ENCODE measurements at regions not wholly inside any gene's neighbourhood (a gene's known extent, or its start where the extent isn't known, plus 50 kb on each side); places are given as distances from the start of the nearest gene placed in this dataset.

DNA sequence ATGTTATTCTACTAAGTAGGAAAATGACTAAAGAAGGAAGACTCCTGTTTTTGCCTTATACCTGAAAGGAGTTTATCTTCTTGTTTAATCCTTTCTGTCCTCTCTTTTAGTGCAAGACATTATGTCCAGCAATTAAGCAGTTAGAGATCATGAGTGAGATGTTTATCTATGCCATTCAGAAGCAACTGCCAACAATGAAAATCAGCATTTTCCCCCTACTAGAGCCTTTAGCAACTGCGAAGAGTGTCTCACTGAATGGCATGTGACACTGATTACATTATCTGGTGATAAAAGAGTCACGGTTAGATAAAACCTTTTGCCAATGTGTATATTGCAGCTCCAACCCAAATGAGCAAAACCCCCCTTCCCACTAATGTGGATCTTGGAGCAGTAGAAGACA, 357.7 kb upstream of the SYT4 start:
- ATAC-seq (ENCODE audit: insufficient read depth, low FRiP score): no peak
- Histone ChIP-seq H3K4me3 (no peak overlapping the region), H3K4me1 (ENCODE audit: control insufficient read depth in 5 of 5, insufficient read depth in 5 of 5, low read length in 5 of 5) (peaks cover 0 to 17% (median 0%) of the 10 kb centered on the region in 5 donors), H3K9me3 (ENCODE audit: control insufficient read depth in 4 of 4, insufficient read depth in 3 of 4, low read length in 3 of 4) (peaks cover 0 to 4% (median 0%) of the 10 kb centered on the region in 4 donors), H3K36me3 (ENCODE audit: control insufficient read depth in 4 of 4, insufficient read depth in 4 of 4, low read length in 4 of 4) (no peaks in the 10 kb centered on the region), H3K27me3 (ENCODE audit: control insufficient read depth in 3 of 3, insufficient read depth in 3 of 3, low read length in 2 of 3) (no peaks in the 10 kb centered on the region), H3K27ac (ENCODE audit: low read depth in 1 of 2, low read length in 1 of 2) (no peak overlapping the region), H3K9ac (ENCODE audit: insufficient read depth in 1 of 2, low read length in 2 of 2) (no peak overlapping the region)
- 65 to 78% methylated on average over 2 of the region's 2 CpGs for WGBS, 2 donors
- TF ChIP-seq, protein P1, sequence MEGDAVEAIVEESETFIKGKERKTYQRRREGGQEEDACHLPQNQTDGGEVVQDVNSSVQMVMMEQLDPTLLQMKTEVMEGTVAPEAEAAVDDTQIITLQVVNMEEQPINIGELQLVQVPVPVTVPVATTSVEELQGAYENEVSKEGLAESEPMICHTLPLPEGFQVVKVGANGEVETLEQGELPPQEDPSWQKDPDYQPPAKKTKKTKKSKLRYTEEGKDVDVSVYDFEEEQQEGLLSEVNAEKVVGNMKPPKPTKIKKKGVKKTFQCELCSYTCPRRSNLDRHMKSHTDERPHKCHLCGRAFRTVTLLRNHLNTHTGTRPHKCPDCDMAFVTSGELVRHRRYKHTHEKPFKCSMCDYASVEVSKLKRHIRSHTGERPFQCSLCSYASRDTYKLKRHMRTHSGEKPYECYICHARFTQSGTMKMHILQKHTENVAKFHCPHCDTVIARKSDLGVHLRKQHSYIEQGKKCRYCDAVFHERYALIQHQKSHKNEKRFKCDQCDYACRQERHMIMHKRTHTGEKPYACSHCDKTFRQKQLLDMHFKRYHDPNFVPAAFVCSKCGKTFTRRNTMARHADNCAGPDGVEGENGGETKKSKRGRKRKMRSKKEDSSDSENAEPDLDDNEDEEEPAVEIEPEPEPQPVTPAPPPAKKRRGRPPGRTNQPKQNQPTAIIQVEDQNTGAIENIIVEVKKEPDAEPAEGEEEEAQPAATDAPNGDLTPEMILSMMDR (IDR thresholded peaks at IDR 0.05; ENCODE audit: control extremely low read depth, extremely low read depth): no peak
- no peak for DNase-seq

DNA sequence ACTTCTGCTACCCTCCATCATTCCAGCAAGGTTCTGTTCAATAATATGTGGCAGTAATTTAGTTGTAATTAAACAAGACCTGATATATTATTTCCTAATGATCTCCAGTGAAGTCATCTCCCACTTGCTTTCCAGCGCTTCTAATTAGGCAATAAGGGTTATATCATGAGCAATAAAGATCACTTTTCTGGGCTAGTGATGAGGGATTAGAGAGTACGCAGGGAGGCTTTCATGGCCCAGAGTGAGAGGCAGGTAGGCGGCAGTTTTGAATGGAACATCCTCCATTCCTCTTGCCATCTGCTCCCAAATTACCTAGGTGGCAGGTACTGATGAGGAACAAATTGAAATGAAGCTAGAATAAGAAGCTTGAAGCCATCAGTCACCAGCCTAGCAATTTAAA, 358.1 kb upstream of the SYT4 start:
- TF ChIP-seq, protein P1 (IDR thresholded peaks at IDR 0.05; ENCODE audit: control extremely low read depth, extremely low read depth): no peak
- Histone ChIP-seq H3K36me3 (ENCODE audit: control insufficient read depth in 4 of 4, insufficient read depth in 4 of 4, low read length in 4 of 4) (no peaks in the 10 kb centered on the region), H3K27ac (ENCODE audit: low read depth in 1 of 2, low read length in 1 of 2) (no peak overlapping the region), H3K27me3 (ENCODE audit: control insufficient read depth in 3 of 3, insufficient read depth in 3 of 3, low read length in 2 of 3) (no peaks in the 10 kb centered on the region), H3K4me1 (ENCODE audit: control insufficient read depth in 5 of 5, insufficient read depth in 5 of 5, low read length in 5 of 5) (peaks cover 0 to 17% (median 0%) of the 10 kb centered on the region in 5 donors), H3K9me3 (ENCODE audit: control insufficient read depth in 4 of 4, insufficient read depth in 3 of 4, low read length in 3 of 4) (peaks cover 0 to 4% (median 0%) of the 10 kb centered on the region in 4 donors), H3K4me3 (no peak overlapping the region), H3K9ac (ENCODE audit: insufficient read depth in 1 of 2, low read length in 2 of 2) (no peak overlapping the region)
- DNase-seq: no peak
- 91 to 93% methylated on average over 3 of the region's 3 CpGs for WGBS, 2 donors
- ATAC-seq (ENCODE audit: insufficient read depth, low FRiP score): no peak

DNA sequence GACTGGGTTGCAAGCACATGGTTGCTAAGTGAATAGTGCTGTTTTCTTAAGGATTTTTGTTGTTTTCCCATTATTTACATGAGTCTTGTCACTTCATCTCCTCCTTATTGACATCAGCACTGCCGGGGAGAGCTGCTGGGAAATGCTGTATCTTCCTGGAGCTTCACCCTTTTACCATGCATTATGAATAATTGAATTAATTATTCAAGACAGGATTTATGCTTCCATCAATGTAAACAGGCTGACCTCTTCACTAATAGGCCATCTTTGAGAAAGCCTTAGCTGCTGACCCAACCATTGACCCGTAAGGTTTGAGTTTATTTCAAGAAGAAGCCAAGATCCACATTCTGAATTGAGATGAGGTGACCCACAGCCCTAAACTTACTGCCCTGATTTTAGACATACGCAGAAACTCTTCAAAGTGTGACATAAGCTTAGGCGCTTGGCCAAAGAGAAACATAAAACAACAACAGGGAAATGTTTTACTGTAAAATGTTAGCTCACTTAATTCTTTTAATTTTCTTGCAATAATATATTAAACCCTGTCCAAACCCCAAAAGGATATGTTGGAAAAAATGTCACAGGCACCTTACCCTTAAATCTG, 365.5 kb upstream of the SYT4 start:
- Histone ChIP-seq H3K4me1 (ENCODE audit: control insufficient read depth in 5 of 5, insufficient read depth in 5 of 5, low read length in 5 of 5) (no peaks in the 10 kb centered on the region), H3K4me3 (no peak overlapping the region), H3K27ac (ENCODE audit: low read depth in 1 of 2, low read length in 1 of 2) (no peak overlapping the region), H3K36me3 (ENCODE audit: control insufficient read depth in 4 of 4, insufficient read depth in 4 of 4, low read length in 4 of 4) (no peaks in the 10 kb centered on the region), H3K9me3 (ENCODE audit: control insufficient read depth in 4 of 4, insufficient read depth in 3 of 4, low read length in 3 of 4) (peaks cover 0 to 4% (median 0%) of the 10 kb centered on the region in 4 donors), H3K27me3 (ENCODE audit: control insufficient read depth in 3 of 3, insufficient read depth in 3 of 3, low read length in 2 of 3) (no peaks in the 10 kb centered on the region), H3K9ac (ENCODE audit: insufficient read depth in 1 of 2, low read length in 2 of 2) (no peak overlapping the region)
- TF ChIP-seq, protein P1 (IDR thresholded peaks at IDR 0.05; ENCODE audit: control extremely low read depth, extremely low read depth): no peak
- DNase-seq (peak in 2 of 3 donors; percentile 15 to 41), ATAC-seq (ENCODE audit: insufficient read depth, low FRiP score) (no peak)
- 76 to 79% methylated on average over 4 of the region's 4 CpGs for WGBS, 2 donors

DNA sequence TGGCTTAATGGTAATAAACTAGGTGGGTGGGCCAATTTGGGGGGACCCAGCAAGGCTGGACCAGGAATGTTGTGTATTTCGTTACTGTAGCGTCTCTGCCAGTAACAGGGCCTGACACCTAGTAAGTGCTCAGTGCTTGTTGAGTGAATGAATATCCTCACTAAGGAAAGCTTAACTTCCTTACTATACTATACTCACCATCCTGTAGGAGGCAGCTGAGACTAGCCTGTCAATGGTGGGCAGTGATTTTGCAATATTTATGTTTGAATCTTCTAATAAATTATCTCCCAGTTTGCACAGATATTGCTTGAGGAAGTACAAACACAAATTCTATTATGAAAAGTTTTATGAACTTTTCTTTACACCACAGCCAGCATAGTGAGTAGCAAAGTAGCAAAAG, 370.7 kb upstream of the SYT4 start:
- Histone ChIP-seq H3K4me3 (no peak overlapping the region), H3K27ac (ENCODE audit: low read depth in 1 of 2, low read length in 1 of 2) (no peak overlapping the region), H3K9me3 (ENCODE audit: control insufficient read depth in 4 of 4, insufficient read depth in 3 of 4, low read length in 3 of 4) (no peaks in the 10 kb centered on the region), H3K4me1 (ENCODE audit: control insufficient read depth in 5 of 5, insufficient read depth in 5 of 5, low read length in 5 of 5) (peaks cover 0 to 4% (median 0%) of the 10 kb centered on the region in 5 donors), H3K27me3 (ENCODE audit: control insufficient read depth in 3 of 3, insufficient read depth in 3 of 3, low read length in 2 of 3) (no peaks in the 10 kb centered on the region), H3K9ac (ENCODE audit: insufficient read depth in 1 of 2, low read length in 2 of 2) (no peak overlapping the region), H3K36me3 (ENCODE audit: control insufficient read depth in 4 of 4, insufficient read depth in 4 of 4, low read length in 4 of 4) (no peaks in the 10 kb centered on the region)
- WGBS, 2 donors: 90 to 93% methylated on average over 2 of the region's 2 CpGs
- TF ChIP-seq, protein P1 (IDR thresholded peaks at IDR 0.05; ENCODE audit: control extremely low read depth, extremely low read depth): no peak
- DNase-seq (no peak), ATAC-seq (ENCODE audit: insufficient read depth, low FRiP score) (no peak)

Measured in lung (tissue), 11 donors.